Uterus (tissue), 2 donors: ENCODE measurements at regions not wholly inside any gene's neighbourhood (a gene's known extent, or its start where the extent isn't known, plus 50 kb on each side); places are given as distances from the start of the nearest gene placed in this dataset.

Source experiments
- CTCF ChIP-seq, 4 experiments: fragments of 200-600 bp in 2 of 4; fragments of 450-650 bp in 2 of 4; sonication (generic) in 2 of 4; IDR thresholded peaks; one replicate each; pipeline ENCODE4 v1.5.1; 2016 to 2019; ENCODE audit warnings: antibody characterized with exemption in 4 of 4, mild to moderate bottlenecking in 2 of 4, moderate library complexity in 1 of 4
- POLR2A ChIP-seq, 2 donors: fragments of 450-650 bp; IDR thresholded peaks; one replicate each; pipeline ENCODE4 v1.6.1; 2016; ENCODE audit warnings: antibody characterized with exemption in 2 of 2, mild to moderate bottlenecking in 1 of 2, moderate library complexity in 1 of 2

GRCh38 chr5:166236327-166236726 lies 2055.1 kb upstream of the WWC1 start:
- TF ChIP-seq POLR2A (IDR thresholded peaks at IDR 0.05) (no peak), CTCF (IDR thresholded peaks at IDR 0.05) (no peak)
